ENCODE measurements at regions not wholly inside any gene's neighbourhood (a gene's known extent, or its start where the extent isn't known, plus 50 kb on each side); places are given as distances from the start of the nearest gene placed in this dataset.

GRCh38 chr15:38854506-38854905, 289.9 kb upstream of the RASGRP1 start:
- no peak for DNase-seq (ENCODE audit: low read depth in 2 of 2)

- DNase-seq (ENCODE audit: low read depth in 2 of 2), result no peak
Measured at GRCh38 chr15:38857814-38858213, 293.2 kb upstream of the RASGRP1 start.

DNA sequence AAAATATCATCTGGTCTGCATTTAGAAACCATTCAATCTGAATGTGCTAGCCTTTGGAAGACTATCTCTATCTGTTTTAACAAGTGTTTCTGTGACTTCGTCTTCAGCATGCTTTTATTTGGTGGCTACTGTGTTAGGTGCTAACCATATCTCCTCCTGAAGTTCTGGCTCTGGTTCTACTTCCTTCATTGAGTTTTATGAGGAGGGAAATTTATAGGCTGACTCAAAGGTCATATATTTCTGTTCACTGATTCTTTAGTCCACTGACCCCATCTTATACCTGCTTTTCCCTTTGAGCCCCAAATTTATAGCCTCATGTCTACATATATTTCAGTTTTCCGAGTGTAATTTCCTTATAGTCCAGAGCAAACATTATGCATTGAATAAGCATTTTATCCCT, 295.0 kb upstream of the RASGRP1 start:
- no peak for DNase-seq (ENCODE audit: low read depth in 2 of 2)

DNA sequence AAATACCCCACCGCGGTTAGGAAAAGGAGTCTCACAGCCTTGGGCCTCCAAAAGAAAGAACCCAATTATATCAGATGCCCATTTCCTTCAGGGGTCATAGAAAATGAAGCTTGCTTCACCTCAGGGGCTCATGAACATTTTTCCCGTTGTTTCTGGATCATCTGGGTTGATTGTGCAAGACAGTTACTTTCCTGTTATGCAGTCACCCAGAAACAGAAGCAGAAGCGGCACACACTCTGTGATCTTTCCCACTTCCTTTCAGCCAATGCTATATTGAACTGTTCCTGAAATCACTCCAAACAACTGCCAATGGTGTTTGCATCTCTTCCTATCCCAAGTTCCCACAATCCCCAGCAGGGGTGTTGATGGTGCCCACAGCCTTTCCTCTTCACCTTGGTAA, 295.6 kb upstream of the RASGRP1 start:
- DNase-seq (ENCODE audit: low read depth in 2 of 2), result peak; percentile 77 to 96

DNA sequence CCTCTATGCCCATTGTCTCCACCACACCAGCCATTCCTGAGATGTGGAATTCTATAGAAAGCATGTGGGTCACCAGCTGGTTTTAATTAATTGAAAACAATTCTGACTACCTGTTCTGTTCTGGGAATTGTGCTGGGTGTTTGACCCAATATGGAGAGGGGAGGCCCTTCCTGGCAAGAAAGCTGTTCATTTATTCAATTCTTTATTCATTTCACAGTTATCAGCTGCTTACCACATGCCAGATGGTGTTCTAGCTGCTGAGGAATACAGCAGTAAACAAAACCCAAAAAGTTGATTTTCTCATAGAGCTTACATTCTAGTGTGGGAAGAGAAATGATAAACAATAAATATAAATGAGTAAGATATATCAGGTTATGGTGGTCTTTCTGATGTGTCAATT, 296.1 kb upstream of the RASGRP1 start:
- no peak for DNase-seq (ENCODE audit: low read depth in 2 of 2)

GRCh38 chr15:38861108-38861507, 296.5 kb upstream of the RASGRP1 start:
- no peak for DNase-seq (ENCODE audit: low read depth in 2 of 2)

DNA sequence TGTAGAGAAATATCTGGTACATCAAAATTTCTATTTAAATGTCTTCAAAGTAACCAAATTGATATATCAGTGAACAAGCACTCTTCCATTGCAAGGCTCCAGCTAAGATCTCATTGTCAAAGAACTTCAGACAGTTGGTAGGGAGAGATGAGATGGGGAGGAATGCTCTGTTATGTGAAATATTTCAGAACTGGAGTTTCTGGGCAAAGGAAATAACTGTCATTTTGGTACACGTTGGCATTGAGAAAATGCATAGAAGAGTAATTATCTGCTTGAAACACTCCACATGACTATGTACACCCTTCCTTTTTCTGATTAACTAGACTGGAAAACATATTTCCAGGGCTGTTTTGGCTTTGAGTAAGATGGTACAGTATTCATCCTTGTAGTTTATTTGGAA, 297.5 kb upstream of the RASGRP1 start:
- DNase-seq (ENCODE audit: low read depth in 2 of 2), result no peak

DNA sequence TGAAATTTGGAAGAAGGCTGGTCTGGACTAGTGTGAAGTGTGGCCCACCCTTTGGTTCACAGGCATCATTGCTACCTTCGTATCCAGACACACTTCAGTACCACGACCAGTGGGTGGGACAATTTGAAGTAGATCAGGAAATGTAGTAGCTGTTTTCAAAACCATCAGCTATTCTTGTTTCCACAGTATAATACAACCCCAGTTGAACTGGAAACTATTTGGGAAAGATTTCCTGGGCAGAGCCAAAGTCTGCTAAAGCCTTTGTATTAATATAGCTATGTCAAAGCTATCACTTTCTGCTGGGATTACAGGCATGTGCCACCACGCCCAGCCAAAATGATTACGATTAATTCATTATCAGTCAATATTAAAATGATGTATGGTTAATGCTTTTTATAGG, 298.8 kb upstream of the RASGRP1 start:
- DNase-seq (ENCODE audit: low read depth in 2 of 2), result peak; percentile 17 to 80

- DNase-seq (ENCODE audit: low read depth in 2 of 2), result peak in 1 of 2 donors; percentile 17
Measured at GRCh38 chr15:38864122-38864521, 299.5 kb upstream of the RASGRP1 start.

GRCh38 chr15:38864827-38865581, 300.4 kb upstream of the RASGRP1 start:
- no peak for DNase-seq (ENCODE audit: low read depth in 2 of 2)

DNA sequence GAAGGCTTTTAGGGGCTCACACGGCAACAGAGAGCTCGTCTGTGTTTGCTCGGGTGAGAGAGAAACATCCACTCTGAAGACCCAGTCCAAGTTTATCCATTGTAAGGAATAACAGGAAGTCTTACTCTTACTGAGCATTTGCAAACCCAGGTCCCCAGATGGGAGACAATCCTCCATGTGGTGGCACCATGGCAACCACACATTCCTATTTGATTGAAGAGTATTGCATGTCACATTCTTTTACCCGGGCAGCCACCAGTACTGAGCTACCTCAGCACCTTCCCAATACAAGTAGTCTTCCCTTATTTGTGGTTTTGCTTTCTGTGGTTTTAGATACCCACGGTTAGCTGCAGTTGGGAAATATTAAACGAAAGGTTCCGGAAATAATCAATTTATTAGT, 302.9 kb upstream of the RASGRP1 start:
- no peak for DNase-seq (ENCODE audit: low read depth in 2 of 2)

DNA sequence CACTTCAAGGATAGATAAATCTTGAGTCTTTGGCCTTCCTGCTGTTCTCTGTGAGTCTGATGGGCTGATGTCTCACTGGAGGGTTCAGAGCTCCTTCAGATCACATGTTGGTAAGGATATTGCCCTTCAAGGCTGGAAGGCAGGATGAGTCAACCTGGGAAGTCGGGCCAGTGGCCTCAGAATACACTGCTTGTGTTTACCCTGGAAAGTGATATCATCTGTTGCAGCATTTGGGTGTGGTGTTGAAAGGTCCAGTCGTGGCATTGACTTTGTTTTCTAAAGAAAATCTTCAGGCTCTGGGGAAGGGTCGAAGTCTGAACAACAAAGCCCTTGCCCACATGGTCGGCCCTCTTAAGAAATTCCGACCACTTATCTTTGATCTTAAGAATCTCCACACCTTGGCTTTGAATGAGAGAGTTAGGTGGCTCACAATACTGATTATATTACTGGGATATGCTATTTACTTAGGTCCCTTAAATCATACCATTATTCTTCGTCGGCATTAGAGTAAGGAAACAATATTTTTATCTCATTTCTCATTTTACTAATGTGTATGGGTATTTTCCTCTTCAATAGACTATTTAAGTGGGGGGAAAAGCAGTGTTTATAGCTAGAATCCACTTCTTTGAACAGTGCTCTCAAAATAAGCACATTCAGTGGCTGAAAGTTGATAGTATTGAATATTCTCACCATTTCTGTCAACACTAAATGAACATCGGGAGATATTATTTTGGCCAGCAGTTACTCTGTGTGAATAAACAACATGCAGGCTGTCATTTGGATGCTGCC, 303.9 kb upstream of the RASGRP1 start:
- peak in 1 of 2 donors; percentile 90 for DNase-seq (ENCODE audit: low read depth in 2 of 2)

DNA sequence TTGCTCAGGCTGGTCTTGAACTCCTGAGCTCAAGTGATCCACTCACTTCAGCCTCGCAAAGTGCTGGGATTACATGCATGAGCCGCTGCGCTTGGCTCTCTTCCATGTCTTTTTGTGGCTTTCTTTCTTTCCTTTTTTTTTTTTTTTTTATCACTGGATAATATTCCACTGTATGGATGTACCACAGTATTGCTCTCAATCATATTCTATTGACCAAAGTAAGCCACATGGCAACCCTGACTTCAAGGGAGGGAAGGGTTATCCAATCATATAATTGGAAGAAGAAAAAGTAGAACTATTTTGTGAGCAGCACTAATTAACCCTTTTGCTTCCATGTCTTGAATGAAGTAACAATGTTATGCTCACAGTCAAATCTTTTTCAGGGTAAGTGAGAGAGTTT, 307.0 kb upstream of the RASGRP1 start:
- DNase-seq (ENCODE audit: low read depth in 2 of 2), result no peak

- no peak for DNase-seq (ENCODE audit: low read depth in 2 of 2)
Measured at GRCh38 chr15:38872732-38873131, 308.1 kb upstream of the RASGRP1 start.

DNA sequence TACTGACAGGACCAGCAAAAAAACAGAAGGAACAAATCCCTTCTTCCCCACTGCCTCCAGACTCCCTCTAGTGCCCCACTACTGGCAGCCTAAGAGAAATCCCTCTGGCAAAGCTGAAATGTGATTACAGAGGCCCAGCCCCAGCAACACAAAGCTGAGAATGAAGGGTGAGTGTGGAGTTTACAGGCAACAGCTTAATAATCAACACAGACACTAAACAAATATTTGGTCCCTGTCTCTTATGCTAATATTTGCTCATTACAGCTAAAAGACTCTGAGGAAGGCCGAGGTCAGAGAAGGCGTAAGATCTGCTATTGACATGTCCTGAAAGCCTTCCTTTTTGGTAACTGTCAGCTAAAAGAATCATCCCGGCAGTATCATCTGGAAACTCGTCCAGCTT, 308.5 kb upstream of the RASGRP1 start:
- DNase-seq (ENCODE audit: low read depth in 2 of 2), result no peak

DNA sequence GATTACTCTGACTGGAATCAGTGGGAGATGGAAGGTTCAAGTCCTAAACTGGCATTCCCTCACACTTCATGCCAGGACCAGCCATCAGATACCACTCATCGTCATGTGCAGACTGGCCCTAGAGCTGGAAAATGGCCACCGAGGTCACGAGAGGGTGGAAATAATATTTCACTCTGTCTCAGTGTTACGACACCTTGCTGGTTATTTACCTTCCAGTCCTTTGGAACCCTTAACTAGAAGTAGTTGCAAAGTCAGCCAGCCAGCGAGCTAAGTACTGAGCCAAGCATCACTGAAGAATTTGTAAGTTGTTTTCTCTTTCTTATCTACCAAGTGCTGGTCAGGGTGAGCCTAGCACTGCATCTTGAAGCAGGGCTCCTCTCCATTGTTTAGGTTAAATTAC, 309.9 kb upstream of the RASGRP1 start:
- no peak for DNase-seq (ENCODE audit: low read depth in 2 of 2)

GRCh38 chr15:38876211-38876610, 311.6 kb upstream of the RASGRP1 start:
- DNase-seq (ENCODE audit: low read depth in 2 of 2), result no peak

GRCh38 chr15:38876621-38877020, 312.0 kb upstream of the RASGRP1 start:
- no peak for DNase-seq (ENCODE audit: low read depth in 2 of 2)

DNA sequence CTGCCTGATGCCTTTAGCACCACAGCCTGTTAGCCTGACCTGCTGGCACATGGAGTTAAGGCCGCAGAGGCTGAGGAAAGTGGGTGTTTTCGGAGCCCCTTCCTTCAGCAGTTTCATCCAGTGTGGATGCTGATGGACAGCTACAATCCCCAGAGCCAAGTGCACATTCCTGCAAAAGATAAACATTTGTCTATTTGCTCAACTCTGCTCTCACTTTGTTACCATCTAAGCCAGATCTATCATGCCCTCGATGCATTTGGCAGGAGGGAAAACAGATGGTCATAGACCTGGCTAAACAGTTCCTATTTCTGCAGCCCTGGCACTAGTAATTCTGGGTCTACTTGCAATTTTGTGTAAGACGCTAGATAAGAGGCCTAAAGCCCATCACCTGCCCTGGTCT, 312.9 kb upstream of the RASGRP1 start:
- no peak for DNase-seq (ENCODE audit: low read depth in 2 of 2)

DNA sequence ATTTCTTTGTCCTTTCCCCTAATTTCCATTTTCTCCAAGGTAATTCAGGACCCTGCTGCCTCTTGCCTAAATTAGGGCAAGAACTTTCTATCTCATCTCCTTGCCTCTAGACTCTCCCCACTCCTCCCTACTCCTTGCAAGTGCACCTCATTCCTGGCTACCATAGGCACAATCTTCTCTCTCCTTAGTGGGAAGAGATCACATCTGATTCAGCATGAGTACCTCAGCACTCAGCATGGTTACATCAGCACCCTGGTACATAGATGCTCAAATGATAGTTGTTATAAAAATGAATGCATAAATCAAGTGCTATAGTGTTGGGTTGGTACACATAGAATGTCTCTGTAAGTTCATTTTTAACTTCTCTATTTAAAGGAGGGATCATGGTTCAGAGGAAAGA, 313.4 kb upstream of the RASGRP1 start:
- DNase-seq (ENCODE audit: low read depth in 2 of 2), result no peak

DNA sequence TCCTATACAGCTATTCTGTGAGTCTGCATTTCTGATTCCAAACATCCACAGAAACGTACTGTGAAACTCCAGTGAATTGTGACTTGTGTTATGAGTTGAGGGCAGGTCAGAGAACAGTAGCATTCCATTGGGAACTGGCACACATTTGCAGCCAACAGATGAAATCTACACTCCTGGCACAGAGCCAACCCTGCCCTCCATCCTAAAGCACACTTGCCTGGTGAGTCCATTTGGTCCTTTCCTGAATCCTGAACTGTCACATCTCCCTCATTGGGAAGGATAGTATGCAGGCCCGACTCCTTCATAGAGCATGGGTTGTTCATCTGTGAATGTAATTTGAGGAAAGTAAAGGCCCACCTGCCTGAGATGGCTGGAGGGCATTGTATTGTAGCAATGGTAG, 314.3 kb upstream of the RASGRP1 start:
- DNase-seq (ENCODE audit: low read depth in 2 of 2), result peak in 1 of 2 donors; percentile 45

DNA sequence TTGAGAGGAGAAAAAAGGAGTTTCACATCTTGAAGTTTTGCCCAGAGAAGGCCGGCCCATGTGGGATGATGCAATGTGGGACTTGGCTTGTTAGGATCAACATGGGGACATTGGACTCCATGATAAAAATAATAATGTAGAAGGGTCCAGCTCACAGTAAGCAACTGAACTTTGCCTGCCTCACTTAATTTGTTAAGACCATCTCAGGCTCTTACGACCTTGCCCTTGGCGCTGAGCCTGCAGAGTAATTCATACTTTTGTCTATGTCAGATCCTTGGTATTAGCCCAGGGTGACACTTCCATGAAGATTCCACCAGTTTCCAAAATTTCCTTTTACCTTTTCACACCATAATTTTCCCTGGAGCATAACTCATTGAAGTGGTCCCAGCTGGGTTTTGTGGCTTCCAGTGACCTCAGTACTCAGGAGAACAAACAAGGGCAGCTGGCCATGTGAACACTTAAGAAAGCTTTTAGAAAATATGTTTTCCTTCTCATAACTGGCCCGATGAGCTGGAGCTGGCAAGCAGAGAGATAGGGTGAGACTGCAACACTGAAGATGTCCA, 315.4 kb upstream of the RASGRP1 start:
- no peak for DNase-seq (ENCODE audit: low read depth in 2 of 2)

DNA sequence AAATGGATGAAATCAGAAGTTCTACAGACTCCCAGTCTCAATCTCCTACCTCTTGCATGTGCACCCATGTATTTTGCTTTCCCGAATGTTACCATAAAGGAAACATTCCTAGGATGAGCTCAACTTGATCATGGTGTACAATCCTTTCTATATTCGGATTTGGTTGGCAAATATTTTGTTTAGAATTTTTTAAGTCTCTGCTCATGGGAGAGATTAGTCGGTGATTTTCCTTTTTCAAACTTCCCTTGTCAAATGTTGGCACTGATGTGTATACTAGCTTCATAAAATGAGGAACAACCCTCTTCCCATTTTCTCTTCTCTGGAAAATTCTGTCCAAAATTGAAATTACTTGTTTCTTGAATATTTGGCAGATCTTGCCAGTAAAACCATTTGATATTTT, 317.6 kb upstream of the RASGRP1 start:
- no peak for DNase-seq (ENCODE audit: low read depth in 2 of 2)

Data from dermis microvascular lymphatic vessel endothelial cell (primary cell).